GM19023 (cell line): ENCODE measurements at regions not wholly inside any gene's neighbourhood (a gene's known extent, or its start where the extent isn't known, plus 50 kb on each side); places are given as distances from the start of the nearest gene placed in this dataset.
"Not testable (repeated sequence)": the region's sequence is repeated elsewhere in the genome, so short reads cannot be mapped to it uniquely, and the experiment has no call there.

Source experiments
- ATAC-seq: cut with Tn5 transposase; IDR thresholded peaks from one replicate; pipeline ENCODE4 v1.9.1; 2021; ENCODE audit warnings: mild to moderate bottlenecking, moderate library complexity; ENCODE audit not compliant: unreplicated experiment

- no peak for ATAC-seq
Observed at GRCh38 chrX:115909017-115909416, 261.5 kb upstream of the AGTR2 start.

GRCh38 chrX:115911967-115912366, 258.6 kb upstream of the AGTR2 start:
- ATAC-seq = no peak

- peak; percentile 95 for ATAC-seq
Observed at GRCh38 chrX:115912372-115912897, 258.1 kb upstream of the AGTR2 start.

- ATAC-seq = peak; percentile 26
Observed at GRCh38 chrX:115913575-115913974, 257.0 kb upstream of the AGTR2 start.

GRCh38 chrX:115915625-115916024, 254.9 kb upstream of the AGTR2 start:
- ATAC-seq = not testable (repeated sequence)

GRCh38 chrX:115929480-115929879, 241.1 kb upstream of the AGTR2 start:
- ATAC-seq = no peak

- no peak for ATAC-seq
Observed at GRCh38 chrX:115936008-115936407, 234.5 kb upstream of the AGTR2 start.

- no peak for ATAC-seq
Observed at GRCh38 chrX:115939070-115939469, 231.5 kb upstream of the AGTR2 start.

GRCh38 chrX:115939636-115940160, 230.8 kb upstream of the AGTR2 start:
- ATAC-seq = no peak

- ATAC-seq = peak; percentile 37
Observed at GRCh38 chrX:115940348-115940747, 230.2 kb upstream of the AGTR2 start.

- ATAC-seq = peak; percentile 72
Observed at GRCh38 chrX:115940888-115941332, 229.6 kb upstream of the AGTR2 start.

- ATAC-seq = no peak
Observed at GRCh38 chrX:115941388-115941787, 229.2 kb upstream of the AGTR2 start.

GRCh38 chrX:115946059-115946458, 224.5 kb upstream of the AGTR2 start:
- no peak for ATAC-seq

- ATAC-seq = no peak
Observed at GRCh38 chrX:115948018-115948923, 222.3 kb upstream of the AGTR2 start.

- no peak for ATAC-seq
Observed at GRCh38 chrX:115949900-115950822, 220.4 kb upstream of the AGTR2 start.

- ATAC-seq = no peak
Observed at GRCh38 chrX:115952417-115953092, 218.0 kb upstream of the AGTR2 start.

- no peak for ATAC-seq
Observed at GRCh38 chrX:115957862-115958490, 212.6 kb upstream of the AGTR2 start.

- no peak for ATAC-seq
Observed at GRCh38 chrX:115958687-115959359, 211.7 kb upstream of the AGTR2 start.

- ATAC-seq = no peak
Observed at GRCh38 chrX:115960440-115961084, 210.0 kb upstream of the AGTR2 start.
